ENCODE measurements at regions not wholly inside any gene's neighbourhood (a gene's known extent, or its start where the extent isn't known, plus 50 kb on each side); places are given as distances from the start of the nearest gene placed in this dataset.

DNA sequence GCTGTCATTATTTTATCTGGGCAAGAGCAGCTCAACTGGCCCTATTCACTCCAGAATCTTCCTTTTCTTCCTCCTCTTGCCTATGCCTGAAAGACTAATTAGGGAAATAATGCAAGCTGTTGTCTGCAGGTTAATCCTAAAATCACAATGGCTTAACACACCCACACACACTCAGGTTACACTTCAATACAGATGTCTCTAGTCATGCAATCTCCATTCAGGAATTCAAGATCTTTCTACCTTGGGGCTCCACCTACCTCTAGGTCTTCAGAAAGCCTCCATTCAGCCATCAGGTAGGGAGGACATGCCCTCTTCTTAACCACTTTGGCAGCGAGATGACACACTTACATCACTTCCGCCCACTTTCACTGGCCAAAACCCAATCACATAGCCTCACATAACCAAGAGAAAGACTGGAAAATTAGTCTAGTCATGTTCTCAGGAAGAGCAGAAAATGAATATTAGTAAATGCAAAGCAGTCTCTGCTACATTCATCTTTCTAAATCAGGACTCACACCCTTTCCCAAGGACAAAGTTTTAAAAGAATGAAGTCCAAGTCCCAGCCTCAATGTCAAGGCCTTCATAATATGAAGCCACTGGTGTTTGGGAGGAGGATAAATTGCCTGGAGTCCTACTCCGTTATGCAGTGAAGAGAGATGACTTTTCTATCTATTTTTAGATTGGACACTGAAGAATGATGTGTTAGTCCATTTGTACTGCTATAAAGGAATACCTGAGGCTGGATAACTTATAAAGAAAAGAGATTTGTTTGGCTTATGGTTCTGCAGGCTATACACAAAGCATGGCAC is 428.1 kb downstream of the EFNA5 start:
- H3K9ac ChIP-seq (ENCODE audit: insufficient read depth in 1 of 2, low read length in 2 of 2) = no peak overlapping the region
- ATAC-seq (ENCODE audit: insufficient read depth, low FRiP score) = no peak
- WGBS, 2 donors = 81 to 88% methylated on average over 3 of the region's 3 CpGs
- H3K27me3 ChIP-seq (ENCODE audit: control insufficient read depth in 3 of 3, insufficient read depth in 3 of 3, low read length in 2 of 3) = no peaks in the 10 kb centered on the region
- H3K27ac ChIP-seq (ENCODE audit: low read depth in 1 of 2, low read length in 1 of 2) = no peak overlapping the region
- TF ChIP-seq, protein P1, sequence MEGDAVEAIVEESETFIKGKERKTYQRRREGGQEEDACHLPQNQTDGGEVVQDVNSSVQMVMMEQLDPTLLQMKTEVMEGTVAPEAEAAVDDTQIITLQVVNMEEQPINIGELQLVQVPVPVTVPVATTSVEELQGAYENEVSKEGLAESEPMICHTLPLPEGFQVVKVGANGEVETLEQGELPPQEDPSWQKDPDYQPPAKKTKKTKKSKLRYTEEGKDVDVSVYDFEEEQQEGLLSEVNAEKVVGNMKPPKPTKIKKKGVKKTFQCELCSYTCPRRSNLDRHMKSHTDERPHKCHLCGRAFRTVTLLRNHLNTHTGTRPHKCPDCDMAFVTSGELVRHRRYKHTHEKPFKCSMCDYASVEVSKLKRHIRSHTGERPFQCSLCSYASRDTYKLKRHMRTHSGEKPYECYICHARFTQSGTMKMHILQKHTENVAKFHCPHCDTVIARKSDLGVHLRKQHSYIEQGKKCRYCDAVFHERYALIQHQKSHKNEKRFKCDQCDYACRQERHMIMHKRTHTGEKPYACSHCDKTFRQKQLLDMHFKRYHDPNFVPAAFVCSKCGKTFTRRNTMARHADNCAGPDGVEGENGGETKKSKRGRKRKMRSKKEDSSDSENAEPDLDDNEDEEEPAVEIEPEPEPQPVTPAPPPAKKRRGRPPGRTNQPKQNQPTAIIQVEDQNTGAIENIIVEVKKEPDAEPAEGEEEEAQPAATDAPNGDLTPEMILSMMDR (IDR thresholded peaks at IDR 0.05; ENCODE audit: control extremely low read depth, extremely low read depth) = no peak
- H3K36me3 ChIP-seq (ENCODE audit: control insufficient read depth in 4 of 4, insufficient read depth in 4 of 4, low read length in 4 of 4) = no peaks in the 10 kb centered on the region
- H3K4me1 ChIP-seq (ENCODE audit: control insufficient read depth in 5 of 5, insufficient read depth in 5 of 5, low read length in 5 of 5) = no peaks in the 10 kb centered on the region
- no peaks in the 10 kb centered on the region for H3K9me3 ChIP-seq (ENCODE audit: control insufficient read depth in 4 of 4, insufficient read depth in 3 of 4, low read length in 3 of 4)
- no peak for DNase-seq
- H3K4me3 ChIP-seq = no peak overlapping the region

DNA sequence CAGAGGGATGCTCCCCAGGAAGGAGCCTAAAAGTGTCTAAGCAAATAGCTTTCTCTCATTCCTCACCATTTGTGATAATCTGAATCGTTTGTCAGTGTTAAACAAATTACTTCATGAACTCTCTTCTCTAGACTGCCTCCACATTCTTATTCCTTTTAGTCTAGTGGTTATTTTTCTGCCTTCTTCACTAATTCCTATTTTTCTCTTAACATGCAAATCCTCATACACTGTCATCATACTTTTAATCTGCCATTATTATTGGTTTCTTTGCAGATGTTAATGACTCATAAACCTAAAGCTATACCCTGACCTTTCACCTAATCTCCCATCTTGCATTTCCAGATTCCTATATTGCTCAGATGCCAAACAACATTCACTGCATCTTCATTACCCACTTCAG is 428.9 kb downstream of the EFNA5 start:
- Histone ChIP-seq H3K36me3 (ENCODE audit: control insufficient read depth in 4 of 4, insufficient read depth in 4 of 4, low read length in 4 of 4) (no peaks in the 10 kb centered on the region), H3K9ac (ENCODE audit: insufficient read depth in 1 of 2, low read length in 2 of 2) (no peak overlapping the region), H3K27me3 (ENCODE audit: control insufficient read depth in 3 of 3, insufficient read depth in 3 of 3, low read length in 2 of 3) (no peaks in the 10 kb centered on the region), H3K4me1 (ENCODE audit: control insufficient read depth in 5 of 5, insufficient read depth in 5 of 5, low read length in 5 of 5) (no peaks in the 10 kb centered on the region), H3K9me3 (ENCODE audit: control insufficient read depth in 4 of 4, insufficient read depth in 3 of 4, low read length in 3 of 4) (no peaks in the 10 kb centered on the region), H3K4me3 (no peak overlapping the region), H3K27ac (ENCODE audit: low read depth in 1 of 2, low read length in 1 of 2) (no peak overlapping the region)
- TF ChIP-seq, protein P1 (IDR thresholded peaks at IDR 0.05; ENCODE audit: control extremely low read depth, extremely low read depth) = no peak
- WGBS, 2 donors = 49 to 72% methylated on average over 1 of the region's 1 CpG
- DNase-seq (no peak), ATAC-seq (ENCODE audit: insufficient read depth, low FRiP score) (no peak)

DNA sequence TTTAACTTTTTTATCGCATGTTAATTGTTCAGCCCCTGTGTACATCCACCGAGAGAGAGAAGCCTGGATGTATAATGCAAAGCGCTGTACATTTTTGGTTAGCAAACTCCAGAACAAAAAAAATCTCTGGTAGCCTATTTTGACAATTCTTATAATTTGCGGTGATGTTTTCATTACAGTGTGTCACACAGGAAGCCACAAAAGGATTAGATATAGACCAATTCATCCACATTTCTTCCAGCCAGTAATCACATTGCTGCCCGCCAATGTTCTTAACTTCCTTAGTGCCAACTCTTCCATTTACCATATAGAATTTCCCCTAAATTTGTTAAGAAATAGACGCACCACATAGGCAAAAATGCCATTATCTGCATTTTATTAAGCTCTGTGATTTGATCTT is 435.6 kb downstream of the EFNA5 start:
- Histone ChIP-seq H3K27ac (ENCODE audit: low read depth in 1 of 2, low read length in 1 of 2) (no peak overlapping the region), H3K4me3 (no peak overlapping the region), H3K27me3 (ENCODE audit: control insufficient read depth in 3 of 3, insufficient read depth in 3 of 3, low read length in 2 of 3) (no peaks in the 10 kb centered on the region), H3K4me1 (ENCODE audit: control insufficient read depth in 5 of 5, insufficient read depth in 5 of 5, low read length in 5 of 5) (peaks cover 0 to 10% (median 3%) of the 10 kb centered on the region in 5 donors), H3K9me3 (ENCODE audit: control insufficient read depth in 4 of 4, insufficient read depth in 3 of 4, low read length in 3 of 4) (no peaks in the 10 kb centered on the region), H3K36me3 (ENCODE audit: control insufficient read depth in 4 of 4, insufficient read depth in 4 of 4, low read length in 4 of 4) (no peaks in the 10 kb centered on the region), H3K9ac (ENCODE audit: insufficient read depth in 1 of 2, low read length in 2 of 2) (no peak overlapping the region)
- WGBS, 2 donors = 96% methylated on average over 6 of the region's 6 CpGs
- TF ChIP-seq, protein P1 (IDR thresholded peaks at IDR 0.05; ENCODE audit: control extremely low read depth, extremely low read depth) = no peak
- no peak for ATAC-seq (ENCODE audit: insufficient read depth, low FRiP score)
- DNase-seq = no peak
